GM19025 (cell line): ENCODE measurements at regions not wholly inside any gene's neighbourhood (a gene's known extent, or its start where the extent isn't known, plus 50 kb on each side); places are given as distances from the start of the nearest gene placed in this dataset.

Experiments
- ATAC-seq: cut with Tn5 transposase; IDR thresholded peaks from one replicate; pipeline ENCODE4 v1.9.1; 2021; ENCODE audit warnings: mild to moderate bottlenecking, low read depth, moderate library complexity; ENCODE audit not compliant: unreplicated experiment

- ATAC-seq = no peak
Observed at GRCh38 chr7:95718577-95719410, 53.6 kb upstream of the DYNC1I1 start.

GRCh38 chr7:95716357-95717122, 55.8 kb upstream of the DYNC1I1 start:
- ATAC-seq = no peak

- peak; percentile 76 for ATAC-seq
Observed at GRCh38 chr7:95715274-95715673, 57.1 kb upstream of the DYNC1I1 start.

GRCh38 chr7:95710711-95711110, 61.6 kb upstream of the DYNC1I1 start:
- ATAC-seq = no peak

- no peak for ATAC-seq
Observed at GRCh38 chr7:95700917-95701316, 71.4 kb upstream of the DYNC1I1 start.

- no peak for ATAC-seq
Observed at GRCh38 chr7:95694334-95694733, 78.0 kb upstream of the DYNC1I1 start.

GRCh38 chr7:95693551-95694333, 78.6 kb upstream of the DYNC1I1 start:
- no peak for ATAC-seq

- ATAC-seq = no peak
Observed at GRCh38 chr7:95691464-95691863, 80.9 kb upstream of the DYNC1I1 start.

- ATAC-seq = peak; percentile 52
Observed at GRCh38 chr7:95690367-95690947, 81.9 kb upstream of the DYNC1I1 start.

- ATAC-seq = no peak
Observed at GRCh38 chr7:95688931-95689495, 83.3 kb upstream of the DYNC1I1 start.

- ATAC-seq = no peak
Observed at GRCh38 chr7:95687759-95688343, 84.5 kb upstream of the DYNC1I1 start.

- no peak for ATAC-seq
Observed at GRCh38 chr7:95686109-95686508, 86.2 kb upstream of the DYNC1I1 start.

- no peak for ATAC-seq
Observed at GRCh38 chr7:95684505-95684904, 87.8 kb upstream of the DYNC1I1 start.

- ATAC-seq = no peak
Observed at GRCh38 chr7:95684037-95684436, 87.7 kb upstream of the PDK4 start.

- ATAC-seq = no peak
Observed at GRCh38 chr7:95682913-95683312, 86.6 kb upstream of the PDK4 start.

GRCh38 chr7:95676691-95677090, 80.4 kb upstream of the PDK4 start:
- no peak for ATAC-seq

- no peak for ATAC-seq
Observed at GRCh38 chr7:95675632-95676031, 79.3 kb upstream of the PDK4 start.

- ATAC-seq = no peak
Observed at GRCh38 chr7:95675016-95675415, 78.7 kb upstream of the PDK4 start.

- no peak for ATAC-seq
Observed at GRCh38 chr7:95674101-95674500, 77.8 kb upstream of the PDK4 start.

- no peak for ATAC-seq
Observed at GRCh38 chr7:95672434-95672833, 76.1 kb upstream of the PDK4 start.
